Mammary epithelial cell (primary cell): ENCODE measurements at regions not wholly inside any gene's neighbourhood (a gene's known extent, or its start where the extent isn't known, plus 50 kb on each side); places are given as distances from the start of the nearest gene placed in this dataset.

Experiments used
- EZH2 ChIP-seq: IDR thresholded peaks from 2 replicates; pipeline ENCODE4 v1.6.1; 2012; ENCODE audit warnings: low read length, inconsistent platforms, borderline replicate concordance
- TF ChIP-seq, protein P1 (sequence below), 2 donors: IDR thresholded peaks in 1 of 2; conservative IDR thresholded peaks in 1 of 2; 2 replicates each; pipeline ENCODE4 v1.5.1; 2011 to 2012; ENCODE audit warnings: inconsistent platforms in 2 of 2, low read length in 2 of 2, mild to moderate bottlenecking in 2 of 2, control low read depth in 1 of 2, low read depth in 1 of 2; ENCODE audit not compliant: insufficient read depth in 1 of 2; ENCODE audit errors: extremely low read depth in 1 of 2

DNA sequence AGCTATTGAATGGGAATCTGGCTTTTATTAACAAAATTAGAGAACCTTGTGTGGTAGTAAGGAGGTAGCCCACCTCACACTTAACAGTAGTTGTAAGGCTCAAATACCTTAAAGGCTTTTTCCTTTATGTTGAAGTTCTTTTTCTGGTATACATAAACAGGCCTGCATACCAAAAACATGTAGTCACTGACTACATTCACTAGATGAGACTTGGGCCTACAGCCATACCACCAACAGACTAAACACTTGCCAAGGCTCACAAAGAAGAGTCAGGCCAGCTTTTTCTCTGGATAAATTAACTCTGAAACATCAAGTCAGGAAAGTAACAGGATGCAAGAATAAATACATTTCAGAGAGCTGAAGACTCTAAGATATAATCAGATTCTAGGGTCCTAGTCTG, 78.6 kb upstream of the MPDZ start:
- TF ChIP-seq, protein P1, sequence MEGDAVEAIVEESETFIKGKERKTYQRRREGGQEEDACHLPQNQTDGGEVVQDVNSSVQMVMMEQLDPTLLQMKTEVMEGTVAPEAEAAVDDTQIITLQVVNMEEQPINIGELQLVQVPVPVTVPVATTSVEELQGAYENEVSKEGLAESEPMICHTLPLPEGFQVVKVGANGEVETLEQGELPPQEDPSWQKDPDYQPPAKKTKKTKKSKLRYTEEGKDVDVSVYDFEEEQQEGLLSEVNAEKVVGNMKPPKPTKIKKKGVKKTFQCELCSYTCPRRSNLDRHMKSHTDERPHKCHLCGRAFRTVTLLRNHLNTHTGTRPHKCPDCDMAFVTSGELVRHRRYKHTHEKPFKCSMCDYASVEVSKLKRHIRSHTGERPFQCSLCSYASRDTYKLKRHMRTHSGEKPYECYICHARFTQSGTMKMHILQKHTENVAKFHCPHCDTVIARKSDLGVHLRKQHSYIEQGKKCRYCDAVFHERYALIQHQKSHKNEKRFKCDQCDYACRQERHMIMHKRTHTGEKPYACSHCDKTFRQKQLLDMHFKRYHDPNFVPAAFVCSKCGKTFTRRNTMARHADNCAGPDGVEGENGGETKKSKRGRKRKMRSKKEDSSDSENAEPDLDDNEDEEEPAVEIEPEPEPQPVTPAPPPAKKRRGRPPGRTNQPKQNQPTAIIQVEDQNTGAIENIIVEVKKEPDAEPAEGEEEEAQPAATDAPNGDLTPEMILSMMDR (conservative IDR thresholded peaks at IDR 0.05 in 1 of 2, IDR thresholded peaks at IDR 0.05 in 1 of 2; ENCODE audit: extremely low read depth in 1 of 2, insufficient read depth in 1 of 2, low read depth in 1 of 2, low read length in 2 of 2): no peak
- no peak for TF ChIP-seq EZH2
